Smooth muscle cell (in vitro differentiated cells): ENCODE measurements at regions not wholly inside any gene's neighbourhood (a gene's known extent, or its start where the extent isn't known, plus 50 kb on each side); places are given as distances from the start of the nearest gene placed in this dataset.

Source experiments
- DNase-seq: peaks from one replicate; lab custom pipeline; 2025; ENCODE audit not compliant: unreplicated experiment; lab: John Stamatoyannopoulos, UW
- H2AFZ ChIP-seq: fragments of 200-600 bp; sonication (generic); 2 replicates; pipeline ENCODE4 v1.6.0; 2016; ENCODE audit warnings: antibody characterized with exemption, low read depth, mild to moderate bottlenecking
- H3F3A ChIP-seq: fragments of 200-600 bp; sonication (generic); 2 replicates; pipeline ENCODE4 v1.6.0; 2017; ENCODE audit warnings: antibody characterized with exemption, low read depth
- H3K27ac ChIP-seq: fragments of 200-600 bp; sonication (generic); 2 replicates; pipeline ENCODE4 v1.5.1; 2016; ENCODE audit warnings: low read depth, mild to moderate bottlenecking
- H3K27me3 ChIP-seq: fragments of 200-600 bp; sonication (generic); 2 replicates; pipeline ENCODE4 v1.6.1; 2016; ENCODE audit warnings: low read depth, mild to moderate bottlenecking
- H3K36me3 ChIP-seq: fragments of 200-600 bp; sonication (generic); 2 replicates; pipeline ENCODE4 v1.5.1; 2016; ENCODE audit warnings: low read depth
- H3K4me1 ChIP-seq: fragments of 200-600 bp; sonication (generic); 2 replicates; pipeline ENCODE4 v1.5.1; 2016; ENCODE audit warnings: low read depth
- H3K4me2 ChIP-seq: fragments of 200-600 bp; sonication (generic); 2 replicates; pipeline ENCODE4 v1.6.0; 2016; ENCODE audit warnings: mild to moderate bottlenecking
- H3K4me3 ChIP-seq: fragments of 200-600 bp; sonication (generic); 2 replicates; pipeline ENCODE4 v1.5.1; 2016; ENCODE audit warnings: mild to moderate bottlenecking
- H3K79me2 ChIP-seq: fragments of 200-600 bp; sonication (generic); 2 replicates; pipeline ENCODE4 v1.6.0; 2016; ENCODE audit warnings: low read depth, mild to moderate bottlenecking
- H3K9ac ChIP-seq: fragments of 200-600 bp; sonication (generic); 2 replicates; pipeline ENCODE4 v1.6.0; 2016; ENCODE audit warnings: low read depth
- H3K9me3 ChIP-seq: fragments of 200-600 bp; sonication (generic); replicated peaks from 2 replicates; pipeline ENCODE4 v1.5.1; 2016; ENCODE audit warnings: low read depth
- H4K20me1 ChIP-seq: fragments of 200-600 bp; sonication (generic); 2 replicates; pipeline ENCODE4 v1.6.0; 2016; ENCODE audit warnings: low read depth
- CTCF ChIP-seq: fragments of 200-600 bp; sonication (generic); IDR thresholded peaks from 2 replicates; pipeline ENCODE4 v1.5.1; 2017; ENCODE audit warnings: borderline replicate concordance, mild to moderate bottlenecking, antibody characterized with exemption; ENCODE audit not compliant: insufficient read depth, poor library complexity, severe bottlenecking
- WGBS: methylation state at CpG from one replicate; pipeline ENCODE4 v1.1.7; 2016; ENCODE audit warnings: low lambda C conversion rate; 5-methylcytosine and 5-hydroxymethylcytosine counted together

- Histone ChIP-seq H3K9me3 (no peaks in the 10 kb centered on the region), H3F3A (no peaks in the 10 kb centered on the region), H3K4me2 (no peak overlapping the region), H3K27me3 (no peaks in the 10 kb centered on the region), H3K4me3 (no peak overlapping the region), H3K27ac (no peak overlapping the region), H3K36me3 (no peaks in the 10 kb centered on the region), H3K79me2 (no peaks in the 10 kb centered on the region), H4K20me1 (no peaks in the 10 kb centered on the region), H2AFZ (no peak overlapping the region), H3K4me1 (no peaks in the 10 kb centered on the region), H3K9ac (no peak overlapping the region)
- WGBS, result 77% methylated on average over 2 of the region's 2 CpGs
- no peak for TF ChIP-seq CTCF
- DNase-seq, result no peak
These were observed 217.1 kb downstream of the CSNK2A3 start for GRCh38 chr11:11135820-11136476.

- Histone ChIP-seq H3F3A (no peaks in the 10 kb centered on the region), H3K27ac (no peak overlapping the region), H3K4me1 (no peaks in the 10 kb centered on the region), H2AFZ (no peak overlapping the region), H3K9ac (no peak overlapping the region), H3K27me3 (no peaks in the 10 kb centered on the region), H3K79me2 (no peaks in the 10 kb centered on the region), H3K4me3 (no peak overlapping the region), H4K20me1 (no peaks in the 10 kb centered on the region), H3K9me3 (no peaks in the 10 kb centered on the region), H3K4me2 (no peak overlapping the region), H3K36me3 (no peaks in the 10 kb centered on the region)
- WGBS, result 94% methylated on average over 1 of the region's 1 CpG
- DNase-seq, result no peak
- no peak for TF ChIP-seq CTCF
These were observed 223.9 kb downstream of the CSNK2A3 start for GRCh38 chr11:11129118-11129517.

- Histone ChIP-seq H2AFZ (no peak overlapping the region), H3K27me3 (no peaks in the 10 kb centered on the region), H3K36me3 (no peaks in the 10 kb centered on the region), H3K4me2 (no peak overlapping the region), H3F3A (no peaks in the 10 kb centered on the region), H3K27ac (no peak overlapping the region), H3K79me2 (no peaks in the 10 kb centered on the region), H3K4me3 (no peak overlapping the region), H4K20me1 (no peaks in the 10 kb centered on the region), H3K4me1 (no peaks in the 10 kb centered on the region), H3K9me3 (no peaks in the 10 kb centered on the region), H3K9ac (no peak overlapping the region)
- DNase-seq, result no peak
- no peak for TF ChIP-seq CTCF
- 83% methylated on average over 2 of the region's 2 CpGs for WGBS
These were observed 227.4 kb downstream of the CSNK2A3 start for GRCh38 chr11:11125618-11126017.

GRCh38 chr11:11122749-11123148 is 230.3 kb downstream of the CSNK2A3 start:
- WGBS, result 20% methylated on average over 1 of the region's 1 CpG
- H3K4me1 ChIP-seq, result no peaks in the 10 kb centered on the region
- no peaks in the 10 kb centered on the region for H4K20me1 ChIP-seq
- no peaks in the 10 kb centered on the region for H3K36me3 ChIP-seq
- no peaks in the 10 kb centered on the region for H3K27me3 ChIP-seq
- no peak overlapping the region for H3K4me3 ChIP-seq
- no peaks in the 10 kb centered on the region for H3F3A ChIP-seq
- DNase-seq, result no peak
- H2AFZ ChIP-seq, result no peak overlapping the region
- TF ChIP-seq CTCF, result no peak
- H3K4me2 ChIP-seq, result no peak overlapping the region
- H3K27ac ChIP-seq, result no peak overlapping the region
- H3K9me3 ChIP-seq, result no peaks in the 10 kb centered on the region
- no peak overlapping the region for H3K9ac ChIP-seq
- H3K79me2 ChIP-seq, result no peaks in the 10 kb centered on the region
